ENCODE measurements at regions not wholly inside any gene's neighbourhood (a gene's known extent, or its start where the extent isn't known, plus 50 kb on each side); places are given as distances from the start of the nearest gene placed in this dataset.

DNA sequence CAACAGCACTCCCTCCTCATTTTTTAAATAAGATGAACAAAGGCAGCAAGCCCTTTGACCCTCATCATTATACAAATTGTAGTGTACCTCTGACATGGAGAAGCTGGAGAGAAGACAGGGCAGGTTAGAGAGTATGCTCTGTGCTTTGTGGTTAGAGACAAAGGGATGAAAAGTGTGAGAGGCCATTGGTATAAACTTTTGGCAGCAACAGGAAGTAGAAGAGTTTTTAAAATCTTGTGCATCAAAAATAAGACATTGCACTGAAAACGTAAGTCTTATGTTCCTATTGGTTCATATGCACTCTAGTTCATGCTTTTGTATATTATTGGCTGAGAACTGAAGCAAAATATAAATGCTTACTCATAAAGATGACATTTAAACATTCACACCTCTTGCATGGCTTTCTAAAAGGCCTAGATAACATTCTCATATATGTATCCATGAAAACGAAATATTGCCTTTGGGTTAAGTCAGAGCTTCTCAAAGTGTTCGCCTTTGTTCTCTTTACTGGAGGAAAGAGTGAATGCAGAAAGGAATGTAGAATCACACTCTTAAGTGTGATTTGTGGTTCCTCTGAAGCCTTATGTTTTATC, 158.0 kb downstream of the PALM2AKAP2 start:
- Mint-ChIP-seq H3K9me3 (no peaks in the 10 kb centered on the region), H3K27ac (no peak overlapping the region)

GRCh38 chr9:109939698-109940342, 159.8 kb downstream of the PALM2AKAP2 start:
- Mint-ChIP-seq H3K4me3 (no peak overlapping the region), H3K27ac (no peak overlapping the region), H3K4me1 (ENCODE audit: low read depth) (peaks cover 12% of the 10 kb centered on the region), H3K9me3 (no peaks in the 10 kb centered on the region), H3K27me3 (ENCODE audit: insufficient read depth) (no peaks in the 10 kb centered on the region; the same call in 1 of the 2 replicates), H3K36me3 (ENCODE audit: low read depth) (peaks cover 25% of the 10 kb centered on the region)
- DNase-seq, result no peak
- TF ChIP-seq, protein P1, sequence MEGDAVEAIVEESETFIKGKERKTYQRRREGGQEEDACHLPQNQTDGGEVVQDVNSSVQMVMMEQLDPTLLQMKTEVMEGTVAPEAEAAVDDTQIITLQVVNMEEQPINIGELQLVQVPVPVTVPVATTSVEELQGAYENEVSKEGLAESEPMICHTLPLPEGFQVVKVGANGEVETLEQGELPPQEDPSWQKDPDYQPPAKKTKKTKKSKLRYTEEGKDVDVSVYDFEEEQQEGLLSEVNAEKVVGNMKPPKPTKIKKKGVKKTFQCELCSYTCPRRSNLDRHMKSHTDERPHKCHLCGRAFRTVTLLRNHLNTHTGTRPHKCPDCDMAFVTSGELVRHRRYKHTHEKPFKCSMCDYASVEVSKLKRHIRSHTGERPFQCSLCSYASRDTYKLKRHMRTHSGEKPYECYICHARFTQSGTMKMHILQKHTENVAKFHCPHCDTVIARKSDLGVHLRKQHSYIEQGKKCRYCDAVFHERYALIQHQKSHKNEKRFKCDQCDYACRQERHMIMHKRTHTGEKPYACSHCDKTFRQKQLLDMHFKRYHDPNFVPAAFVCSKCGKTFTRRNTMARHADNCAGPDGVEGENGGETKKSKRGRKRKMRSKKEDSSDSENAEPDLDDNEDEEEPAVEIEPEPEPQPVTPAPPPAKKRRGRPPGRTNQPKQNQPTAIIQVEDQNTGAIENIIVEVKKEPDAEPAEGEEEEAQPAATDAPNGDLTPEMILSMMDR (IDR thresholded peaks at IDR 0.05), result no peak

More for the DNA sequence above, 158.0 kb downstream of the PALM2AKAP2 start:
- no peaks in the 10 kb centered on the region; the same call in 1 of the 2 replicates for H3K27me3 Mint-ChIP-seq (ENCODE audit: insufficient read depth)
- no peak for DNase-seq
- TF ChIP-seq, protein P1 (IDR thresholded peaks at IDR 0.05), result no peak
- H3K36me3 Mint-ChIP-seq (ENCODE audit: low read depth), result peaks cover 17% of the 10 kb centered on the region
- H3K4me1 Mint-ChIP-seq (ENCODE audit: low read depth), result peaks cover 13% of the 10 kb centered on the region
- no peak overlapping the region for H3K4me3 Mint-ChIP-seq

DNA sequence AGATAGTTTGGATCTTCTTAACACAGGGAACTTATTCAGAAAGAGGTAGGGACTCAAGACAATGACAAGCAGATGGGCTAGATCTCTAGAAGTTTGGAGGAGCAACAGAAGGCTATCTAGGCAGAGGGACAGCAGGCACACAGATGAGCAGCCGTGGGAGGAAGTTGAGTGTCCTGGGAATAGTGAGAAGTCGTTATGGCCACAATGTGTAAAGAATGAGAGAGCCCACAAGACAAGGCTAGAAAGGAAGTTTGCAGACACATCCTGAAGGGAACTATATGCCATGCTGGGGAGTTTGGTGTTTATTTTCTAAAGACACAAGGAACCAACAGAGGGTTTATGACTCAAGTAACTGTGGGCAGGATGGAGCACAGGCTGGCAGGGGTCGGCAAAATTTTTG, 160.6 kb downstream of the PALM2AKAP2 start:
- peaks cover 8% of the 10 kb centered on the region; the same call in 1 of the 2 replicates for H3K4me1 Mint-ChIP-seq (ENCODE audit: low read depth)
- H3K27ac Mint-ChIP-seq, result no peak overlapping the region
- TF ChIP-seq, protein P1 (IDR thresholded peaks at IDR 0.05), result no peak
- peaks cover 25% of the 10 kb centered on the region for H3K36me3 Mint-ChIP-seq (ENCODE audit: low read depth)
- DNase-seq, result no peak
- no peaks in the 10 kb centered on the region for H3K9me3 Mint-ChIP-seq
- H3K27me3 Mint-ChIP-seq (ENCODE audit: insufficient read depth), result no peaks in the 10 kb centered on the region
- H3K4me3 Mint-ChIP-seq, result no peak overlapping the region

DNA sequence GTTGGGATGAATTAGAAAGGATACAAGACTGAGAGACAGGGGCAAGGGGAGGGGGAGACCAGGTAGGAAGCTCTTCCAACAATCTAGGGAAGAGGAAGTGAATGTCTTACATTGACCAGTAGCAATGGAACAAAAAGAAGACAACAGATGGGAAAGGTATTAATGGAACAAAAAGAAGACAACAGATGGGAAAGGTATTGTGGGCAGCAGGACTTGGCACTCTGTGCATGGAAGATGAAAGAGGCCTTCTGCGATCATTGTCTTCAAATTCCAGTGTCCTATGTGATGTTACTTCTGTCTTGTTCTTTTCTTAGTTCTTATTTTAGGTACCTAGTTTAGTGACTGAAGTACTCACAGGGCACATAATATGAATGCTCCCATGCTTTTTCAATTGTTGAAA, 161.8 kb downstream of the PALM2AKAP2 start:
- TF ChIP-seq, protein P1 (IDR thresholded peaks at IDR 0.05), result no peak
- no peaks in the 10 kb centered on the region for H3K9me3 Mint-ChIP-seq
- no peaks in the 10 kb centered on the region for H3K27me3 Mint-ChIP-seq (ENCODE audit: insufficient read depth)
- peaks cover 8% of the 10 kb centered on the region; the same call in 1 of the 2 replicates for H3K4me1 Mint-ChIP-seq (ENCODE audit: low read depth)
- no peak overlapping the region for H3K27ac Mint-ChIP-seq
- peaks cover 18% of the 10 kb centered on the region for H3K36me3 Mint-ChIP-seq (ENCODE audit: low read depth)
- no peak for DNase-seq
- H3K4me3 Mint-ChIP-seq, result no peak overlapping the region

DNA sequence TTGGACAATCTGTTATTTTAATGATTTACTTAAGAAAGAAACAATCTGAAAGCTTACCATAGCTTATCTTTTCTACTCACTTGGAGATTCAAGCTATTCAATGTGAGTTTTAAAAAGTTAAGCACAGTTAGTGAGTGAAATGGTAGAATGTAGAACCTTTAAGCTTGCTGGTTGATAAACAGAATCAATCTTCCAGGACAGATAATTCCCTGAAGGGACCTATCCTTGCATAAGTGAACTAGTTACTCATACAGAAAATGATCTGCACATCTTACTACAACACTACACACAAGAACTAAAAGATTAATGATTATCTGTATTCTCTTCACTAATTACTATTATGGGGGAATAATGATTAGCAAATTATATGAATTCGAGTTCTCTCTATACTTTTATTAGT, 165.6 kb downstream of the PALM2AKAP2 start:
- Mint-ChIP-seq H3K9me3 (no peaks in the 10 kb centered on the region), H3K4me1 (ENCODE audit: low read depth) (peaks cover 13% of the 10 kb centered on the region; the same call in 1 of the 2 replicates), H3K36me3 (ENCODE audit: low read depth) (peaks cover 16% of the 10 kb centered on the region), H3K27me3 (ENCODE audit: insufficient read depth) (no peaks in the 10 kb centered on the region), H3K4me3 (no peak overlapping the region), H3K27ac (no peak overlapping the region)
- no peak for DNase-seq
- TF ChIP-seq, protein P1 (IDR thresholded peaks at IDR 0.05), result no peak

Measured in HFFc6 (cell line).